OCI-LY7 (cell line): ENCODE measurements at regions not wholly inside any gene's neighbourhood (a gene's known extent, or its start where the extent isn't known, plus 50 kb on each side); places are given as distances from the start of the nearest gene placed in this dataset.

Source experiments
- BruUV-seq: library from RNA; stranded (reverse); fragments of 400-500 nt; replicated peaks from 2 replicates; lab custom pipeline; 2021; lab: Mats Ljungman, UMichigan
- CTCF ChIA-PET: fragments of 300-600 bp; sonication (Branson Sonifier 250); formaldehyde crosslinking; loops from one replicate; lab custom pipeline; 2022; ENCODE audit warnings: antibody characterized with exemption; ENCODE audit not compliant: unreplicated experiment; lab: Charles Lee
- POLR2A ChIA-PET: fragments of 300-600 bp; sonication (Branson Sonifier 250); formaldehyde crosslinking; loops from one replicate; lab custom pipeline; 2022; ENCODE audit warnings: antibody characterized with exemption; lab: Charles Lee
- DNase-seq: peaks from one replicate; pipeline ENCODE4 v3.0.0-alpha.2; 2015; ENCODE audit warnings: low spot score
- H2AFZ ChIP-seq: fragments of 200-600 bp; sonication (generic), shearing (Covaris generic); 2 replicates; pipeline ENCODE4 v1.6.1; 2014; ENCODE audit warnings: mild to moderate bottlenecking, antibody characterized with exemption, low read length, moderate library complexity
- H3K27ac ChIP-seq: fragments of 200-600 bp; sonication (generic); 2 replicates; pipeline ENCODE4 v1.5.1; 2014; ENCODE audit warnings: mixed run types, low read depth, mild to moderate bottlenecking, moderate library complexity, low read length, inconsistent platforms; ENCODE audit not compliant: poor library complexity, severe bottlenecking
- H3K36me3 ChIP-seq: fragments of 200-600 bp; sonication (generic); 2 replicates; pipeline ENCODE4 v1.6.1; 2014; ENCODE audit warnings: mild to moderate bottlenecking, antibody characterized with exemption, low read length, moderate library complexity, mixed read lengths; ENCODE audit not compliant: insufficient read depth
- H3K4me1 ChIP-seq: fragments of 200-600 bp; sonication (generic); 2 replicates; pipeline ENCODE4 v1.5.1; 2014; ENCODE audit warnings: mild to moderate bottlenecking, low read length; ENCODE audit not compliant: insufficient read depth, poor library complexity, severe bottlenecking
- H3K4me2 ChIP-seq: fragments of 200-600 bp; sonication (generic); 2 replicates; pipeline ENCODE4 v1.6.1; 2014; ENCODE audit warnings: mild to moderate bottlenecking, low read length
- H3K4me3 ChIP-seq: fragments of 200-600 bp; sonication (generic); 2 replicates; pipeline ENCODE4 v1.5.1; 2014; ENCODE audit warnings: mild to moderate bottlenecking, low read depth, low read length; ENCODE audit not compliant: poor library complexity, severe bottlenecking
- H3K79me2 ChIP-seq: fragments of 200-600 bp; sonication (generic); 2 replicates; pipeline ENCODE4 v1.6.1; 2016; ENCODE audit warnings: low read depth, mild to moderate bottlenecking, low read length, moderate library complexity, mixed read lengths; ENCODE audit not compliant: insufficient read depth
- H3K9me2 ChIP-seq: fragments of 200-600 bp; sonication (generic); 2 replicates; pipeline ENCODE4 v1.6.1; 2016; ENCODE audit warnings: mild to moderate bottlenecking, low read length, mixed read lengths; ENCODE audit not compliant: insufficient read depth
- H3K9me3 ChIP-seq: fragments of 200-600 bp; sonication (generic); 2 replicates; pipeline ENCODE4 v1.6.1; 2014; ENCODE audit warnings: mild to moderate bottlenecking, mixed run types, low read length, mixed read lengths
- H4K20me1 ChIP-seq: fragments of 200-600 bp; sonication (generic); 2 replicates; pipeline ENCODE4 v1.6.1; 2014; ENCODE audit warnings: mild to moderate bottlenecking, antibody characterized with exemption, low read length, moderate library complexity, mixed read lengths; ENCODE audit not compliant: insufficient read depth
- CTCF ChIP-seq: fragments of 200-600 bp; sonication (generic); conservative IDR thresholded peaks from 2 replicates; pipeline ENCODE4 v1.5.1; 2014; ENCODE audit warnings: mild to moderate bottlenecking, antibody characterized with exemption, low read length, moderate library complexity, mixed read lengths
- EZH2phosphoT487 ChIP-seq: fragments of 200-600 bp; sonication (generic); IDR thresholded peaks from 2 replicates; pipeline ENCODE4 v1.6.1; 2018; ENCODE audit warnings: low read depth, borderline replicate concordance, mild to moderate bottlenecking, mixed run types, antibody characterized with exemption, low read length, moderate library complexity, mixed read lengths
- intact Hi-C: fragments of 100-400 bp; cut with micrococcal nuclease; formaldehyde crosslinking; loops from one replicate; pipeline ENCODE4 v1.10.0; 2022; ENCODE audit not compliant: unreplicated experiment

GRCh38 chr16:35342012-35342411, 1882.6 kb downstream of the TP53TG3F start:
- POLR2A ChIA-PET = no interaction called here
- no peak for TF ChIP-seq EZH2phosphoT487
- no peak for TF ChIP-seq CTCF

GRCh38 chr16:35344012-35344762, 1884.8 kb downstream of the TP53TG3F start:
- no peak for TF ChIP-seq EZH2phosphoT487
- no peak for TF ChIP-seq CTCF
- H3K9me3 ChIP-seq = no peaks in the 10 kb centered on the region
- no peaks in the 10 kb centered on the region for H3K4me1 ChIP-seq
- no peak overlapping the region for H2AFZ ChIP-seq
- intact Hi-C loops = no loop called here
- BruUV-seq = no TSS peak
- POLR2A ChIA-PET = no interaction called here
- no peaks in the 10 kb centered on the region for H3K36me3 ChIP-seq
- H3K79me2 ChIP-seq = no peaks in the 10 kb centered on the region
- CTCF ChIA-PET = no interaction called here
- no peak overlapping the region for H3K27ac ChIP-seq
- no peak for DNase-seq
- no peaks in the 10 kb centered on the region for H3K9me2 ChIP-seq
- H3K4me2 ChIP-seq = no peak overlapping the region
- H3K4me3 ChIP-seq = no peak overlapping the region
- no peaks in the 10 kb centered on the region for H4K20me1 ChIP-seq

More at GRCh38 chr16:35342012-35342411, 1882.6 kb downstream of the TP53TG3F start:
- Histone ChIP-seq H4K20me1 (no peaks in the 10 kb centered on the region), H3K27ac (no peak overlapping the region), H3K36me3 (no peaks in the 10 kb centered on the region), H3K9me3 (no peaks in the 10 kb centered on the region), H3K4me3 (no peak overlapping the region), H3K9me2 (no peaks in the 10 kb centered on the region), H3K4me1 (no peaks in the 10 kb centered on the region), H3K79me2 (no peaks in the 10 kb centered on the region), H3K4me2 (no peak overlapping the region), H2AFZ (no peak overlapping the region)
- BruUV-seq = no TSS peak
- CTCF ChIA-PET = no interaction called here
- intact Hi-C loops = no loop called here
- no peak for DNase-seq

GRCh38 chr16:35352431-35352830, 1893.0 kb downstream of the TP53TG3F start:
- H3K36me3 ChIP-seq = no peaks in the 10 kb centered on the region
- no peak overlapping the region for H3K4me2 ChIP-seq
- no TSS peak for BruUV-seq
- ChIA-PET POLR2A (no interaction called here), CTCF (no interaction called here)
- no peak for TF ChIP-seq CTCF
- TF ChIP-seq EZH2phosphoT487 = no peak
- no peaks in the 10 kb centered on the region for H3K9me3 ChIP-seq
- no peak overlapping the region for H3K4me3 ChIP-seq
- H3K4me1 ChIP-seq = no peaks in the 10 kb centered on the region
- H3K27ac ChIP-seq = no peak overlapping the region
- intact Hi-C loops = no loop called here
- DNase-seq = no peak
- H3K79me2 ChIP-seq = no peaks in the 10 kb centered on the region
- H4K20me1 ChIP-seq = no peaks in the 10 kb centered on the region
- H2AFZ ChIP-seq = no peak overlapping the region
- H3K9me2 ChIP-seq = no peaks in the 10 kb centered on the region
